ENCODE measurements at regions not wholly inside any gene's neighbourhood (a gene's known extent, or its start where the extent isn't known, plus 50 kb on each side); places are given as distances from the start of the nearest gene placed in this dataset.

- TF ChIP-seq, protein P1, sequence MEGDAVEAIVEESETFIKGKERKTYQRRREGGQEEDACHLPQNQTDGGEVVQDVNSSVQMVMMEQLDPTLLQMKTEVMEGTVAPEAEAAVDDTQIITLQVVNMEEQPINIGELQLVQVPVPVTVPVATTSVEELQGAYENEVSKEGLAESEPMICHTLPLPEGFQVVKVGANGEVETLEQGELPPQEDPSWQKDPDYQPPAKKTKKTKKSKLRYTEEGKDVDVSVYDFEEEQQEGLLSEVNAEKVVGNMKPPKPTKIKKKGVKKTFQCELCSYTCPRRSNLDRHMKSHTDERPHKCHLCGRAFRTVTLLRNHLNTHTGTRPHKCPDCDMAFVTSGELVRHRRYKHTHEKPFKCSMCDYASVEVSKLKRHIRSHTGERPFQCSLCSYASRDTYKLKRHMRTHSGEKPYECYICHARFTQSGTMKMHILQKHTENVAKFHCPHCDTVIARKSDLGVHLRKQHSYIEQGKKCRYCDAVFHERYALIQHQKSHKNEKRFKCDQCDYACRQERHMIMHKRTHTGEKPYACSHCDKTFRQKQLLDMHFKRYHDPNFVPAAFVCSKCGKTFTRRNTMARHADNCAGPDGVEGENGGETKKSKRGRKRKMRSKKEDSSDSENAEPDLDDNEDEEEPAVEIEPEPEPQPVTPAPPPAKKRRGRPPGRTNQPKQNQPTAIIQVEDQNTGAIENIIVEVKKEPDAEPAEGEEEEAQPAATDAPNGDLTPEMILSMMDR (conservative IDR thresholded peaks at IDR 0.05) = no peak
- no peak for TF ChIP-seq ZFX (IDR thresholded peaks at IDR 0.05)
These were observed 91.3 kb upstream of the RAB27B start for GRCh38 chr18:54736981-54737380.
